H1 (cell line): ENCODE measurements at regions not wholly inside any gene's neighbourhood (a gene's known extent, or its start where the extent isn't known, plus 50 kb on each side); places are given as distances from the start of the nearest gene placed in this dataset.

Source experiments
- CEBPB ChIP-seq: IDR thresholded peaks from 2 replicates; pipeline ENCODE4 v1.6.1; 2012; ENCODE audit warnings: low read depth, low read length
- CREB1 ChIP-seq: IDR thresholded peaks from 2 replicates; pipeline ENCODE4 v1.6.1; 2012; ENCODE audit warnings: inconsistent platforms
- POLR2A ChIP-seq, 2 experiments: IDR thresholded peaks; 1 replicate in 1 of 2; 2 replicates in 1 of 2; pipeline ENCODE4 v1.6.1; 2011; ENCODE audit warnings: low read depth in 2 of 2, low read length in 2 of 2, mild to moderate bottlenecking in 2 of 2; ENCODE audit errors: control extremely low read depth in 1 of 2
- POLR2AphosphoS5 ChIP-seq: IDR thresholded peaks from 2 replicates; pipeline ENCODE4 v1.6.1; 2011; ENCODE audit warnings: low read depth, low read length
- USF2 ChIP-seq: IDR thresholded peaks from 2 replicates; pipeline ENCODE4 v1.6.1; 2011; ENCODE audit warnings: low read length, improper control_type of control experiment

- no peak for TF ChIP-seq POLR2AphosphoS5
- no peak for TF ChIP-seq CEBPB
- no peak for TF ChIP-seq CREB1
- no peak for TF ChIP-seq USF2
- no peak for TF ChIP-seq POLR2A (IDR thresholded peaks at IDR 0.05; ENCODE audit: control extremely low read depth in 1 of 2, low read depth in 2 of 2, low read length in 2 of 2)
- TF ChIP-seq, all 59 proteins: peak for 0
Observed at GRCh38 chr3:144402430-144402829, 430.8 kb downstream of the DIPK2A start (continued).
